Nephron (organoid): ENCODE measurements at regions not wholly inside any gene's neighbourhood (a gene's known extent, or its start where the extent isn't known, plus 50 kb on each side); places are given as distances from the start of the nearest gene placed in this dataset.
A peak's percentile ranks its signal among the peaks of the same experiment; 100 is the strongest.

Source experiments
- H3K27ac Mint-ChIP-seq, 3 experiments: 2 replicates each; pipeline ENCODE4 v1.8.0; 2020; ENCODE audit warnings: mixed read lengths in 3 of 3, mild to moderate bottlenecking in 2 of 3, moderate library complexity in 1 of 3
- H3K27me3 Mint-ChIP-seq: 2 replicates; pipeline ENCODE4 v1.8.0; 2021; ENCODE audit warnings: low read depth, mild to moderate bottlenecking, moderate library complexity, mixed read lengths
- H3K36me3 Mint-ChIP-seq: 2 replicates; pipeline ENCODE4 v1.8.0; 2020; ENCODE audit warnings: low read depth, mixed read lengths
- H3K4me1 Mint-ChIP-seq: 2 replicates; pipeline ENCODE4 v1.8.0; 2020; ENCODE audit warnings: mixed read lengths
- H3K4me3 Mint-ChIP-seq, 3 experiments: 2 replicates each; pipeline ENCODE4 v1.8.0; 2020; ENCODE audit warnings: mild to moderate bottlenecking in 3 of 3, mixed read lengths in 3 of 3, moderate library complexity in 2 of 3
- H3K9me3 Mint-ChIP-seq: 2 replicates; pipeline ENCODE4 v1.8.0; 2020; ENCODE audit warnings: mixed read lengths
- TF ChIP-seq, protein P1 (sequence below), 3 experiments: fragments of 200-600 bp; sonication (generic); IDR thresholded peaks; one replicate each; pipeline ENCODE4 v1.5.0; 2021; ENCODE audit warnings: antibody characterized with exemption in 3 of 3; ENCODE audit not compliant: unreplicated experiment in 3 of 3

GRCh38 chr3:73273341-73273740 lies 211.9 kb downstream of the EBLN2 start:
- TF ChIP-seq, protein P1, sequence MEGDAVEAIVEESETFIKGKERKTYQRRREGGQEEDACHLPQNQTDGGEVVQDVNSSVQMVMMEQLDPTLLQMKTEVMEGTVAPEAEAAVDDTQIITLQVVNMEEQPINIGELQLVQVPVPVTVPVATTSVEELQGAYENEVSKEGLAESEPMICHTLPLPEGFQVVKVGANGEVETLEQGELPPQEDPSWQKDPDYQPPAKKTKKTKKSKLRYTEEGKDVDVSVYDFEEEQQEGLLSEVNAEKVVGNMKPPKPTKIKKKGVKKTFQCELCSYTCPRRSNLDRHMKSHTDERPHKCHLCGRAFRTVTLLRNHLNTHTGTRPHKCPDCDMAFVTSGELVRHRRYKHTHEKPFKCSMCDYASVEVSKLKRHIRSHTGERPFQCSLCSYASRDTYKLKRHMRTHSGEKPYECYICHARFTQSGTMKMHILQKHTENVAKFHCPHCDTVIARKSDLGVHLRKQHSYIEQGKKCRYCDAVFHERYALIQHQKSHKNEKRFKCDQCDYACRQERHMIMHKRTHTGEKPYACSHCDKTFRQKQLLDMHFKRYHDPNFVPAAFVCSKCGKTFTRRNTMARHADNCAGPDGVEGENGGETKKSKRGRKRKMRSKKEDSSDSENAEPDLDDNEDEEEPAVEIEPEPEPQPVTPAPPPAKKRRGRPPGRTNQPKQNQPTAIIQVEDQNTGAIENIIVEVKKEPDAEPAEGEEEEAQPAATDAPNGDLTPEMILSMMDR (IDR thresholded peaks at IDR 0.05; ENCODE audit: unreplicated experiment in 3 of 3), result no peak
- no peak overlapping the region for H3K27ac Mint-ChIP-seq
- peaks cover 6% of the 10 kb centered on the region for H3K4me1 Mint-ChIP-seq
- no peaks in the 10 kb centered on the region for H3K36me3 Mint-ChIP-seq
- H3K4me3 Mint-ChIP-seq, result no peak overlapping the region
- peaks cover 5% of the 10 kb centered on the region for H3K27me3 Mint-ChIP-seq
- no peaks in the 10 kb centered on the region for H3K9me3 Mint-ChIP-seq

- Mint-ChIP-seq H3K4me1 (peaks cover 6% of the 10 kb centered on the region), H3K4me3 (no peak overlapping the region), H3K27ac (peak overlapping the region in 1 of 3 experiments; percentile 2), H3K27me3 (peaks cover 13% of the 10 kb centered on the region), H3K36me3 (no peaks in the 10 kb centered on the region), H3K9me3 (no peaks in the 10 kb centered on the region)
- TF ChIP-seq, protein P1 (IDR thresholded peaks at IDR 0.05; ENCODE audit: unreplicated experiment in 3 of 3), result no peak
These were observed 219.3 kb downstream of the EBLN2 start for GRCh38 chr3:73280746-73281145.

DNA sequence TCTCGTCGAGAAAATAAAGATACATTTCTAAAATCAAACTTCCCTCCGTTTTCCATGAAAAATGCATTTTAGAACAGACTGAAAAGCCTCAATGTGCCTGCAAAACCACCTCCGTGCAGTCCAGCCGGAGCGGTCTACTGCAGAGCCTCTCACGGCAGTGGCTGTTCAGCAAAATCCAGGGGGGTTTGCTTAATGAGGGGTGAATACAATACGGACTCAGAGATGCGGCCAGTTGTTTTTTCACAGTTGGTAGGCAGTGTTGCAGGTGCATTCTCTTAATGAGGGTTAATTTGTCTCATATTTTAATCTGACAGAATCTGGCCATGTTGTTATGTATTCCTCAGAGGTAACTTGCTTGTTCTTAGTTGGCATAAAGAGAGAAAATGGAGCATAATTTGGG lies 223.0 kb downstream of the EBLN2 start:
- TF ChIP-seq, protein P1 (IDR thresholded peaks at IDR 0.05; ENCODE audit: unreplicated experiment in 3 of 3), result no peak
- Mint-ChIP-seq H3K9me3 (no peaks in the 10 kb centered on the region), H3K4me3 (no peak overlapping the region), H3K27ac (no peak overlapping the region), H3K36me3 (no peaks in the 10 kb centered on the region), H3K4me1 (peaks cover 6% of the 10 kb centered on the region), H3K27me3 (peaks cover 9% of the 10 kb centered on the region)

DNA sequence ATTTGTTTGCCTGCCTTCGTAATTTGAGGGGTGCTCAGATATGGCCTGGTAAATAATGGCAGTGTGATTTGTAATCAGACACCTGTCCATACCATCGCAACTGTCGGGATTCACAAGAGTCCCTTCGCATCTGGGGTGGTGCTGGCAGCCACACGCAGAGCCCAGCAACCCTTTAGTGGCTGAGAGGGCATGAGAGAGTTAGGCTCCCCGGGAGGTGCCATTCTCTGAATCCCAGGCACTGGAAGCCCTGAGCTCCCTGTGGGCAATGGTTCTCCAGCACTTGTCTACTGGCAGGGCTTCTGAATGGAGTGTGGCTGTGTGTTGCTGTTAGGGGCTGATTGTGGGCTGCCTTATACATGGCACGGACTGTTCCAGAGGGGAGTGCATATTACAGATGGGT lies 230.1 kb downstream of the EBLN2 start:
- TF ChIP-seq, protein P1 (IDR thresholded peaks at IDR 0.05; ENCODE audit: unreplicated experiment in 3 of 3), result no peak
- H3K27ac Mint-ChIP-seq, result peak overlapping the region in 1 of 3 experiments; percentile 69
- peaks cover 33% of the 10 kb centered on the region for H3K4me1 Mint-ChIP-seq
- H3K4me3 Mint-ChIP-seq, result no peak overlapping the region
- H3K27me3 Mint-ChIP-seq, result no peaks in the 10 kb centered on the region
- H3K9me3 Mint-ChIP-seq, result no peaks in the 10 kb centered on the region
- H3K36me3 Mint-ChIP-seq, result no peaks in the 10 kb centered on the region

DNA sequence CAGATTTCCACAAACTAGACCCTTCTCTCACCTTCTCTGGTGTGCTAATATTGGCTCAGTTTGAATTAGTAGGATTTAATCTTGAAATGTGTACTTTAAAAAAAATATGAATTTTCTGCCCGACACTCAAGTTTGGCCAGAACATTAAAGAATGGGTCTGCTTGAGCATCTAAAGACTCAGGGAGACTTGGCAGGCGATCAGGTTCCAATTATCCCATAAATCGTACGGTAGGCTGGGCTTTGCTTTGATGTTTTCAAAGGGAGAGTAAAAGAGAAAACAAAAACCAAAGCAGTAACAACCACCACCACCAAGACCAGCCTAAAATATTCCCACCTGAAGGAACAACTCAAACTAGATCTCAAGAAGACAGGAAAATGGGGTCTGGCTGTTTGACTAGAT lies 230.8 kb downstream of the EBLN2 start:
- TF ChIP-seq, protein P1 (IDR thresholded peaks at IDR 0.05; ENCODE audit: unreplicated experiment in 3 of 3), result no peak
- Mint-ChIP-seq H3K4me1 (peaks cover 33% of the 10 kb centered on the region), H3K4me3 (no peak overlapping the region), H3K27ac (peak overlapping the region in 2 of 3 experiments; percentile 59 to 69), H3K27me3 (peaks cover under 1% of the 10 kb centered on the region), H3K9me3 (no peaks in the 10 kb centered on the region), H3K36me3 (no peaks in the 10 kb centered on the region)

DNA sequence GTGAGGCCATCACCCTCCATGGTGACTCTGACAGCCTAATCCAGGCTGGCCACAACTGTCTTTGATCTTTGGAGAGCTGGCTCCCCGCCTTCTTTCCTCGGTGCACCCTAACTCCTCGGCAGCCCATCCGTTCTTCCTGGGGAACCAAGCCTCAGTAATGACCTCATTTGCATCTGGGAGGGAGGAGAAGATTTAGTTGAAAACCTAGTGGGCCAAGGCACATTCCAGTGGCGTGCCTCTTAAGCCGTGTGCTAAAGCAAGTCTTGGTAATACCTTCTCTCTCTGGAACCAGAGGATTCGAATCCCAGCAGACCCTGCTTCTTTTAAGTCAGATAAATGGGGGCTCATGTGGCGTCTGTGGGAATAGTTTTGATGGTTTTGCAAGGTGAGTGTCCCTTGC lies 233.1 kb downstream of the EBLN2 start:
- H3K27ac Mint-ChIP-seq, result peak overlapping the region in 2 of 3 experiments; percentile 11 to 91
- H3K36me3 Mint-ChIP-seq, result no peaks in the 10 kb centered on the region
- TF ChIP-seq, protein P1 (IDR thresholded peaks at IDR 0.05; ENCODE audit: unreplicated experiment in 3 of 3), result no peak
- no peak overlapping the region for H3K4me3 Mint-ChIP-seq
- peaks cover 8% of the 10 kb centered on the region for H3K27me3 Mint-ChIP-seq
- H3K9me3 Mint-ChIP-seq, result no peaks in the 10 kb centered on the region
- peaks cover 51% of the 10 kb centered on the region for H3K4me1 Mint-ChIP-seq
